NCI-H510A (cell line): ENCODE measurements at regions not wholly inside any gene's neighbourhood (a gene's known extent, or its start where the extent isn't known, plus 50 kb on each side); places are given as distances from the start of the nearest gene placed in this dataset.
"Not testable (repeated sequence)": the region's sequence is repeated elsewhere in the genome, so short reads cannot be mapped to it uniquely, and the experiment has no call there.

Source experiments
- DNase-seq: peaks from one replicate; lab custom pipeline; 2025; lab: John Stamatoyannopoulos, UW

- no peak for DNase-seq
Measured at GRCh38 chr3:178967177-178967532, 104.5 kb downstream of the ZMAT3 start.

- DNase-seq, result no peak
Measured at GRCh38 chr3:178966299-178967176, 105.1 kb downstream of the ZMAT3 start.

GRCh38 chr3:178964551-178964950, 107.1 kb downstream of the ZMAT3 start:
- DNase-seq, result no peak

- DNase-seq, result no peak
Measured at GRCh38 chr3:178960918-178961317, 110.7 kb downstream of the ZMAT3 start.

- no peak for DNase-seq
Measured at GRCh38 chr3:178960181-178960580, 111.4 kb downstream of the ZMAT3 start.

- no peak for DNase-seq
Measured at GRCh38 chr3:178950676-178951075, 120.9 kb downstream of the ZMAT3 start.

- DNase-seq, result no peak
Measured at GRCh38 chr3:178949896-178950295, 121.7 kb downstream of the ZMAT3 start.

GRCh38 chr3:178948546-178948945, 123.1 kb downstream of the ZMAT3 start:
- no peak for DNase-seq

GRCh38 chr3:178947738-178948137, 123.9 kb downstream of the ZMAT3 start:
- DNase-seq, result no peak

- not testable (repeated sequence) for DNase-seq
Measured at GRCh38 chr3:178942261-178942660, 129.3 kb downstream of the ZMAT3 start.

- no peak for DNase-seq
Measured at GRCh38 chr3:178930116-178930515, 141.5 kb downstream of the ZMAT3 start.

- DNase-seq, result no peak
Measured at GRCh38 chr3:178916223-178916622, 155.4 kb downstream of the ZMAT3 start.

GRCh38 chr3:178915365-178915764, 156.2 kb downstream of the ZMAT3 start:
- DNase-seq, result no peak

- no peak for DNase-seq
Measured at GRCh38 chr3:178907081-178907480, 164.5 kb downstream of the ZMAT3 start.

- DNase-seq, result peak; percentile 7
Measured at GRCh38 chr3:178901204-178901603, 170.4 kb downstream of the ZMAT3 start.

GRCh38 chr3:178900029-178900646, 171.5 kb downstream of the ZMAT3 start:
- peak; percentile 54 for DNase-seq

- no peak for DNase-seq
Measured at GRCh38 chr3:178895178-178895789, 176.3 kb downstream of the ZMAT3 start.
